K562 (cell line): ENCODE measurements at regions not wholly inside any gene's neighbourhood (a gene's known extent, or its start where the extent isn't known, plus 50 kb on each side); places are given as distances from the start of the nearest gene placed in this dataset.

ENCODE experiments used
- ATAC-seq: fragments of 200-7000 bp; cut with Tn5 transposase; 3 replicates; pipeline ENCODE4 v1.9.1; 2020; ENCODE audit warnings: moderate library complexity
- BruUV-seq: library from RNA; stranded (reverse); fragments of 400-500 nt; replicated peaks from 2 replicates; lab custom pipeline; 2021; lab: Mats Ljungman, UMichigan
- CTCF ChIA-PET: fragments of 300-600 bp; formaldehyde crosslinking; extraction: SDS; loops from one replicate; lab custom pipeline; 2021; ENCODE audit warnings: low intra/inter-chr PET ratio; lab: Yijun Ruan, JAX
- POLR2A ChIA-PET: fragments of 300-600, 350-650 bp; sonication (Branson Sonifier 250); formaldehyde crosslinking; extraction: SDS; loops from one replicate; lab custom pipeline; 2021; ENCODE audit warnings: antibody characterized with exemption, inconsistent platforms; lab: Yijun Ruan, JAX
- DNase-seq, 4 experiments: peaks; one replicate each; pipeline versions ENCODE4 v3.0.0 to v3.0.0-alpha.2; 2011 to 2018; ENCODE audit warnings: low spot score in 3 of 4, mixed read lengths in 3 of 4; ENCODE audit errors: extremely low read depth in 1 of 4
- FAIRE-seq: peaks from 2 replicates; lab custom pipeline; 2011; peaks lifted over from hg19 to GRCh38; lab: Jason Lieb, UNC
- H2AFZ ChIP-seq: 2 replicates; pipeline ENCODE4 v1.6.0; 2011; ENCODE audit warnings: low read depth, low read length, control low read depth, inconsistent platforms
- H3K27ac ChIP-seq: fragments of 200-600 bp; 3 replicates; pipeline ENCODE4 v1.8.0; 2011; ENCODE audit warnings: low read depth, mild to moderate bottlenecking, control low read depth, inconsistent platforms, low read length, moderate library complexity, mixed read lengths; ENCODE audit errors: extremely low read depth
- H3K27me3 ChIP-seq, 2 experiments: fragments of 300-600 bp in 1 of 2; 2 replicates in 1 of 2; 3 replicates in 1 of 2; pipeline versions ENCODE4 v1.6.0 to v1.8.0; 2011; ENCODE audit warnings: inconsistent platforms in 2 of 2, low read length in 2 of 2, mild to moderate bottlenecking in 1 of 2, mixed read lengths in 1 of 2, moderate library complexity in 1 of 2; ENCODE audit not compliant: control insufficient read depth in 2 of 2, insufficient read depth in 2 of 2
- H3K36me3 ChIP-seq: fragments of 300-600 bp; 3 replicates; pipeline ENCODE4 v1.8.0; 2011; ENCODE audit warnings: mild to moderate bottlenecking, low read length, inconsistent platforms; ENCODE audit not compliant: control insufficient read depth, insufficient read depth
- H3K4me1 ChIP-seq, 2 experiments: fragments of 200-600 bp in 1 of 2; replicated peaks in 1 of 2; 2 replicates in 1 of 2; 3 replicates in 1 of 2; pipeline versions ENCODE4 v1.5.1 to v1.8.0; 2011; ENCODE audit warnings: inconsistent platforms in 2 of 2, low read length in 2 of 2, mild to moderate bottlenecking in 1 of 2, mixed read lengths in 1 of 2, moderate library complexity in 1 of 2; ENCODE audit not compliant: control insufficient read depth in 2 of 2, insufficient read depth in 2 of 2
- H3K4me2 ChIP-seq: 2 replicates; pipeline ENCODE4 v1.6.1; 2011; ENCODE audit warnings: low read length, control low read depth, inconsistent platforms, mixed read lengths; ENCODE audit not compliant: insufficient read depth
- H3K4me3 ChIP-seq: fragments of 200-600 bp; sonication (generic), shearing (Covaris generic); 2 replicates; pipeline ENCODE4 v1.5.1; 2016; ENCODE audit warnings: control low read depth, inconsistent platforms
- H3K79me2 ChIP-seq: fragments of 200-600 bp; 3 replicates; pipeline ENCODE4 v1.8.0; 2011; ENCODE audit warnings: low read length, inconsistent platforms; ENCODE audit not compliant: control insufficient read depth, insufficient read depth
- H3K9ac ChIP-seq, 2 experiments: 2 replicates each; pipeline versions ENCODE4 v1.6.0 to v1.6.1; 2011; ENCODE audit warnings: low read depth in 2 of 2, low read length in 2 of 2, control low read depth in 1 of 2, inconsistent platforms in 1 of 2, mild to moderate bottlenecking in 1 of 2, mixed read lengths in 1 of 2; ENCODE audit not compliant: insufficient read depth in 1 of 2
- H3K9me1 ChIP-seq: one replicate; pipeline ENCODE4 v1.6.0; 2011; ENCODE audit warnings: inconsistent platforms, mild to moderate bottlenecking, low read length, moderate library complexity; ENCODE audit not compliant: control insufficient read depth, insufficient read depth
- H3K9me3 ChIP-seq: replicated peaks from 2 replicates; pipeline ENCODE4 v1.5.1; 2011; ENCODE audit warnings: low read depth, low read length, inconsistent platforms; ENCODE audit not compliant: control insufficient read depth, insufficient read depth
- H4K20me1 ChIP-seq: replicated peaks from 2 replicates; pipeline ENCODE4 v1.6.1; 2011; ENCODE audit warnings: low read length, inconsistent platforms, mixed read lengths; ENCODE audit not compliant: control insufficient read depth, insufficient read depth
- CC2D1A ChIP-seq: fragments of 450-650 bp; IDR thresholded peaks from 2 replicates; pipeline ENCODE4 v1.6.1; 2017; ENCODE audit warnings: mild to moderate bottlenecking
- IRF2 ChIP-seq: sonication (generic); formaldehyde crosslinking; IDR thresholded peaks from 2 replicates; pipeline ENCODE4 v1.8.1; 2022; ENCODE audit warnings: mild to moderate bottlenecking, missing genetic modification reagents
- JUN ChIP-seq, 2 experiments: sonication (generic) in 1 of 2; formaldehyde crosslinking in 1 of 2; IDR thresholded peaks; 2 replicates each; pipeline versions ENCODE4 v1.6.1 to v1.8.0; 2012 to 2022; ENCODE audit warnings: borderline replicate concordance in 2 of 2, mild to moderate bottlenecking in 2 of 2, improper control_type of control experiment in 1 of 2, low read depth in 1 of 2, low read length in 1 of 2, missing genetic modification reagents in 1 of 2
- MAFG ChIP-seq: fragments of 450-650 bp; conservative IDR thresholded peaks from 2 replicates; pipeline ENCODE4 v1.6.1; 2016; ENCODE audit warnings: missing genetic modification characterization, missing compliant biosample characterization
- NR4A1 ChIP-seq, 2 experiments: fragments of 250-450 bp in 1 of 2; fragments of 450-650 bp in 1 of 2; sonication (Bioruptor Pico) in 1 of 2; IDR thresholded peaks; 2 replicates each; pipeline versions ENCODE4 v1.4.0 to v1.6.1; 2016 to 2020; ENCODE audit warnings: mild to moderate bottlenecking in 2 of 2, missing compliant biosample characterization in 1 of 2, missing genetic modification characterization in 1 of 2, moderate library complexity in 1 of 2
- PCBP1 ChIP-seq: fragments of 200-400 bp; formaldehyde crosslinking; IDR thresholded peaks from 2 replicates; pipeline ENCODE4 v1.6.1; 2018; ENCODE audit warnings: mild to moderate bottlenecking, low read depth, low read length; ENCODE audit not compliant: poor library complexity, severe bottlenecking
- SPI1 ChIP-seq: IDR thresholded peaks from 2 replicates; pipeline ENCODE4 v1.6.1; 2011; ENCODE audit warnings: low read depth, low read length, control low read depth, borderline replicate concordance
- ZNF140 ChIP-seq: fragments of 250-450 bp; sonication (Bioruptor Pico); IDR thresholded peaks from 2 replicates; pipeline ENCODE4 v1.8.0; 2021; ENCODE audit warnings: moderate library complexity, mild to moderate bottlenecking, inconsistent platforms
- ZNF282 ChIP-seq: sonication (generic); formaldehyde crosslinking; IDR thresholded peaks from 2 replicates; pipeline ENCODE4 v1.8.1; 2023; ENCODE audit warnings: missing genetic modification reagents
- ZNF384 ChIP-seq: IDR thresholded peaks from 2 replicates; pipeline ENCODE4 v1.6.1; 2012; ENCODE audit warnings: low read depth, low read length, improper control_type of control experiment
- WGBS: fragments of 100-300 bp; shearing (Covaris generic); methylation state at CpG from one replicate; pipeline ENCODE4 v1.1.6; 2016; ENCODE audit warnings: low coverage, mixed read lengths; ENCODE audit not compliant: insufficient coverage; ENCODE audit errors: missing lambda C conversion rate; 5-methylcytosine and 5-hydroxymethylcytosine counted together
- in situ Hi-C: fragments of 300-500 bp; cut with MboI; formaldehyde crosslinking; loops from 4 replicates; pipeline ENCODE4 v1.15.0; 2018; ENCODE audit warnings: inconsistent platforms, mixed read lengths
- intact Hi-C: fragments of 100-400 bp; cut with micrococcal nuclease; formaldehyde crosslinking; loops from 2 replicates; pipeline ENCODE4 v1.14.2; 2022
- TF ChIP-seq, protein P1 (sequence below): sonication (generic); formaldehyde crosslinking; IDR thresholded peaks from 2 replicates; pipeline ENCODE4 v1.8.0; 2023; ENCODE audit warnings: missing genetic modification reagents, mild to moderate bottlenecking, borderline replicate concordance
- TF ChIP-seq, protein P2 (sequence below): sonication (generic); formaldehyde crosslinking; IDR thresholded peaks from 2 replicates; pipeline ENCODE4 v1.5.0; 2020; ENCODE audit warnings: missing genetic modification reagents

GRCh38 chr13:103243495-103243894 is 177.3 kb upstream of the SLC10A2 start (continued):
- TF ChIP-seq SPI1, result no peak
- no peak for TF ChIP-seq NR4A1 (CRISPR knock-in tag; IDR thresholded peaks at IDR 0.05)
- TF ChIP-seq NR4A1 (tag; IDR thresholded peaks at IDR 0.05), result no peak
- no peak for TF ChIP-seq ZNF140
- no peak for TF ChIP-seq ZNF384

GRCh38 chr13:103238441-103238840 is 172.2 kb upstream of the SLC10A2 start:
- WGBS, result 0% methylated on average over 2 of the region's 2 CpGs
- Histone ChIP-seq H3K4me2 (no peak overlapping the region), H3K9me3 (no peaks in the 10 kb centered on the region), H4K20me1 (no peaks in the 10 kb centered on the region), H3K27ac (no peak overlapping the region), H2AFZ (no peak overlapping the region), H3K9me1 (no peaks in the 10 kb centered on the region), H3K27me3 (no peaks in the 10 kb centered on the region), H3K9ac (no peak overlapping the region), H3K79me2 (no peaks in the 10 kb centered on the region), H3K36me3 (no peaks in the 10 kb centered on the region), H3K4me3 (no peak overlapping the region), H3K4me1 (no peaks in the 10 kb centered on the region)
- ATAC-seq (no peak), FAIRE-seq (no peak), DNase-seq (no peak)
- no TSS peak for BruUV-seq
- CTCF ChIA-PET, result no interaction called here
- in situ Hi-C loops, result no loop called here
- intact Hi-C loops, result no loop called here
- TF ChIP-seq, protein P1, sequence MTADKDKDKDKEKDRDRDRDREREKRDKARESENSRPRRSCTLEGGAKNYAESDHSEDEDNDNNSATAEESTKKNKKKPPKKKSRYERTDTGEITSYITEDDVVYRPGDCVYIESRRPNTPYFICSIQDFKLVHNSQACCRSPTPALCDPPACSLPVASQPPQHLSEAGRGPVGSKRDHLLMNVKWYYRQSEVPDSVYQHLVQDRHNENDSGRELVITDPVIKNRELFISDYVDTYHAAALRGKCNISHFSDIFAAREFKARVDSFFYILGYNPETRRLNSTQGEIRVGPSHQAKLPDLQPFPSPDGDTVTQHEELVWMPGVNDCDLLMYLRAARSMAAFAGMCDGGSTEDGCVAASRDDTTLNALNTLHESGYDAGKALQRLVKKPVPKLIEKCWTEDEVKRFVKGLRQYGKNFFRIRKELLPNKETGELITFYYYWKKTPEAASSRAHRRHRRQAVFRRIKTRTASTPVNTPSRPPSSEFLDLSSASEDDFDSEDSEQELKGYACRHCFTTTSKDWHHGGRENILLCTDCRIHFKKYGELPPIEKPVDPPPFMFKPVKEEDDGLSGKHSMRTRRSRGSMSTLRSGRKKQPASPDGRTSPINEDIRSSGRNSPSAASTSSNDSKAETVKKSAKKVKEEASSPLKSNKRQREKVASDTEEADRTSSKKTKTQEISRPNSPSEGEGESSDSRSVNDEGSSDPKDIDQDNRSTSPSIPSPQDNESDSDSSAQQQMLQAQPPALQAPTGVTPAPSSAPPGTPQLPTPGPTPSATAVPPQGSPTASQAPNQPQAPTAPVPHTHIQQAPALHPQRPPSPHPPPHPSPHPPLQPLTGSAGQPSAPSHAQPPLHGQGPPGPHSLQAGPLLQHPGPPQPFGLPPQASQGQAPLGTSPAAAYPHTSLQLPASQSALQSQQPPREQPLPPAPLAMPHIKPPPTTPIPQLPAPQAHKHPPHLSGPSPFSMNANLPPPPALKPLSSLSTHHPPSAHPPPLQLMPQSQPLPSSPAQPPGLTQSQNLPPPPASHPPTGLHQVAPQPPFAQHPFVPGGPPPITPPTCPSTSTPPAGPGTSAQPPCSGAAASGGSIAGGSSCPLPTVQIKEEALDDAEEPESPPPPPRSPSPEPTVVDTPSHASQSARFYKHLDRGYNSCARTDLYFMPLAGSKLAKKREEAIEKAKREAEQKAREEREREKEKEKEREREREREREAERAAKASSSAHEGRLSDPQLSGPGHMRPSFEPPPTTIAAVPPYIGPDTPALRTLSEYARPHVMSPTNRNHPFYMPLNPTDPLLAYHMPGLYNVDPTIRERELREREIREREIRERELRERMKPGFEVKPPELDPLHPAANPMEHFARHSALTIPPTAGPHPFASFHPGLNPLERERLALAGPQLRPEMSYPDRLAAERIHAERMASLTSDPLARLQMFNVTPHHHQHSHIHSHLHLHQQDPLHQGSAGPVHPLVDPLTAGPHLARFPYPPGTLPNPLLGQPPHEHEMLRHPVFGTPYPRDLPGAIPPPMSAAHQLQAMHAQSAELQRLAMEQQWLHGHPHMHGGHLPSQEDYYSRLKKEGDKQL (CRISPR knock-in tag), result no peak
- TF ChIP-seq ZNF282 (CRISPR knock-in tag) (no peak), MAFG (tag) (no peak), IRF2 (no peak), JUN (IDR thresholded peaks at IDR 0.05; ENCODE audit: borderline replicate concordance, low read depth, low read length) (no peak), JUN (CRISPR knock-in tag; IDR thresholded peaks at IDR 0.05; ENCODE audit: borderline replicate concordance) (no peak), CC2D1A (no peak), PCBP1 (no peak)
- TF ChIP-seq, protein P2, sequence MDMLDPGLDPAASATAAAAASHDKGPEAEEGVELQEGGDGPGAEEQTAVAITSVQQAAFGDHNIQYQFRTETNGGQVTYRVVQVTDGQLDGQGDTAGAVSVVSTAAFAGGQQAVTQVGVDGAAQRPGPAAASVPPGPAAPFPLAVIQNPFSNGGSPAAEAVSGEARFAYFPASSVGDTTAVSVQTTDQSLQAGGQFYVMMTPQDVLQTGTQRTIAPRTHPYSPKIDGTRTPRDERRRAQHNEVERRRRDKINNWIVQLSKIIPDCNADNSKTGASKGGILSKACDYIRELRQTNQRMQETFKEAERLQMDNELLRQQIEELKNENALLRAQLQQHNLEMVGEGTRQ (CRISPR knock-in tag), result no peak
- POLR2A ChIA-PET, result no interaction called here
